Germinal center (tissue), 1 donor: ENCODE measurements at regions not wholly inside any gene's neighbourhood (a gene's known extent, or its start where the extent isn't known, plus 50 kb on each side); places are given as distances from the start of the nearest gene placed in this dataset.

Experiments used
- DNase-seq: peaks from one replicate; pipeline ENCODE4 v3.0.0; 2012; ENCODE audit warnings: mixed read lengths, low spot score

GRCh38 chr10:125398270-125398669 lies 237.9 kb upstream of the CTBP2 start:
- DNase-seq, result no peak

GRCh38 chr10:125397608-125398007 lies 237.2 kb upstream of the CTBP2 start:
- no peak for DNase-seq

- no peak for DNase-seq
These were observed 236.3 kb upstream of the CTBP2 start for GRCh38 chr10:125396676-125397075.

GRCh38 chr10:125392609-125393008 lies 232.2 kb upstream of the CTBP2 start:
- no peak for DNase-seq

GRCh38 chr10:125392154-125392553 lies 231.8 kb upstream of the CTBP2 start:
- no peak for DNase-seq

GRCh38 chr10:125389648-125390047 lies 229.3 kb upstream of the CTBP2 start:
- DNase-seq, result no peak

GRCh38 chr10:125379592-125379991 lies 219.2 kb upstream of the CTBP2 start:
- no peak for DNase-seq

GRCh38 chr10:125377368-125377767 lies 217.0 kb upstream of the CTBP2 start:
- DNase-seq, result no peak

GRCh38 chr10:125375210-125375609 lies 214.8 kb upstream of the CTBP2 start:
- DNase-seq, result no peak

GRCh38 chr10:125373546-125373945 lies 213.2 kb upstream of the CTBP2 start:
- no peak for DNase-seq

- DNase-seq, result no peak
These were observed 210.2 kb upstream of the CTBP2 start for GRCh38 chr10:125370578-125370977.

GRCh38 chr10:125369382-125370326 lies 209.3 kb upstream of the CTBP2 start:
- DNase-seq, result no peak

- DNase-seq, result no peak
These were observed 207.8 kb upstream of the CTBP2 start for GRCh38 chr10:125368146-125368545.

GRCh38 chr10:125363791-125364190 lies 203.4 kb upstream of the CTBP2 start:
- no peak for DNase-seq

- DNase-seq, result no peak
These were observed 202.6 kb upstream of the CTBP2 start for GRCh38 chr10:125362950-125363349.

GRCh38 chr10:125359401-125359800 lies 199.0 kb upstream of the CTBP2 start:
- no peak for DNase-seq

GRCh38 chr10:125355657-125356056 lies 195.3 kb upstream of the CTBP2 start:
- no peak for DNase-seq

- no peak for DNase-seq
These were observed 190.2 kb upstream of the CTBP2 start for GRCh38 chr10:125350519-125350918.

GRCh38 chr10:125348536-125348935 lies 188.2 kb upstream of the CTBP2 start:
- DNase-seq, result no peak

GRCh38 chr10:125344573-125345171 lies 184.3 kb upstream of the CTBP2 start:
- peak; percentile 47 for DNase-seq

- no peak for DNase-seq
These were observed 183.6 kb upstream of the CTBP2 start for GRCh38 chr10:125343983-125344382.

GRCh38 chr10:125343118-125343925 lies 183.0 kb upstream of the CTBP2 start:
- peak; percentile 13 for DNase-seq

- DNase-seq, result no peak
These were observed 181.2 kb upstream of the CTBP2 start for GRCh38 chr10:125341611-125342010.
